C4-2B (cell line): ENCODE measurements at regions not wholly inside any gene's neighbourhood (a gene's known extent, or its start where the extent isn't known, plus 50 kb on each side); places are given as distances from the start of the nearest gene placed in this dataset.

ENCODE experiments used
- CTCF ChIP-seq: fragments of 450-650 bp; conservative IDR thresholded peaks from 2 replicates; pipeline ENCODE4 v1.5.1; 2017; ENCODE audit warnings: mild to moderate bottlenecking
- ZFX ChIP-seq: fragments of 450-650 bp; IDR thresholded peaks from 2 replicates; pipeline ENCODE4 v1.6.1; 2017

GRCh38 chr2:145114726-145115125 is 594.8 kb upstream of the ZEB2 start:
- TF ChIP-seq CTCF (no peak), ZFX (no peak)
